NT2/D1 (cell line): ENCODE measurements at regions not wholly inside any gene's neighbourhood (a gene's known extent, or its start where the extent isn't known, plus 50 kb on each side); places are given as distances from the start of the nearest gene placed in this dataset.

Experiments used
- DNase-seq: peaks from one replicate; pipeline ENCODE4 v3.0.0-alpha.2; 2011; ENCODE audit warnings: low read depth, low spot score
- H3K27me3 ChIP-seq: 2 replicates; pipeline ENCODE4 v1.6.0; 2011; ENCODE audit warnings: mild to moderate bottlenecking; ENCODE audit not compliant: insufficient read length, insufficient read depth
- H3K36me3 ChIP-seq: 2 replicates; pipeline ENCODE4 v1.6.1; 2011; ENCODE audit warnings: mild to moderate bottlenecking, low read length, mixed read lengths; ENCODE audit not compliant: insufficient read depth, insufficient read length
- H3K4me1 ChIP-seq: 2 replicates; pipeline ENCODE4 v1.5.1; 2011; ENCODE audit not compliant: insufficient read depth, insufficient read length
- H3K4me3 ChIP-seq: 2 replicates; pipeline ENCODE4 v1.5.1; 2011; ENCODE audit warnings: low read depth; ENCODE audit not compliant: insufficient read length
- H3K9ac ChIP-seq: 2 replicates; pipeline ENCODE4 v1.6.0; 2011; ENCODE audit warnings: low read depth; ENCODE audit not compliant: insufficient read length
- H3K9me3 ChIP-seq: 2 replicates; pipeline ENCODE4 v1.5.1; 2011; ENCODE audit warnings: mild to moderate bottlenecking, low read length; ENCODE audit not compliant: insufficient read depth
- SUZ12 ChIP-seq: IDR thresholded peaks from 2 replicates; pipeline ENCODE4 v1.6.1; 2011; ENCODE audit not compliant: insufficient read length, insufficient read depth; ENCODE audit errors: extremely low read depth
- YY1 ChIP-seq: IDR thresholded peaks from 2 replicates; pipeline ENCODE4 v1.6.1; 2011; ENCODE audit not compliant: insufficient read length, insufficient read depth
- ZNF274 ChIP-seq: IDR thresholded peaks from 2 replicates; pipeline ENCODE4 v1.6.1; 2011; ENCODE audit warnings: mild to moderate bottlenecking, low read depth, low read length

- Histone ChIP-seq H3K4me1 (no peaks in the 10 kb centered on the region), H3K9ac (no peak overlapping the region), H3K4me3 (no peak overlapping the region), H3K9me3 (no peaks in the 10 kb centered on the region), H3K36me3 (no peaks in the 10 kb centered on the region), H3K27me3 (no peaks in the 10 kb centered on the region)
- no peak for DNase-seq
- TF ChIP-seq ZNF274 (no peak), YY1 (no peak), SUZ12 (no peak)
Observed at GRCh38 chr5:52657247-52657645, 130.5 kb upstream of the ITGA1 start.

GRCh38 chr5:52658246-52658645, 129.5 kb upstream of the ITGA1 start:
- DNase-seq, result no peak
- no peak overlapping the region for H3K4me3 ChIP-seq
- no peaks in the 10 kb centered on the region for H3K4me1 ChIP-seq
- no peaks in the 10 kb centered on the region for H3K27me3 ChIP-seq
- no peaks in the 10 kb centered on the region for H3K36me3 ChIP-seq
- H3K9me3 ChIP-seq, result no peaks in the 10 kb centered on the region
- TF ChIP-seq ZNF274 (no peak), YY1 (no peak), SUZ12 (no peak)
- H3K9ac ChIP-seq, result no peak overlapping the region

- Histone ChIP-seq H3K36me3 (no peaks in the 10 kb centered on the region), H3K9ac (no peak overlapping the region), H3K27me3 (no peaks in the 10 kb centered on the region), H3K4me3 (no peak overlapping the region), H3K9me3 (no peaks in the 10 kb centered on the region), H3K4me1 (no peaks in the 10 kb centered on the region)
- no peak for TF ChIP-seq SUZ12
- no peak for TF ChIP-seq YY1
- TF ChIP-seq ZNF274, result no peak
- no peak for DNase-seq
Observed at GRCh38 chr5:52660621-52661020, 127.1 kb upstream of the ITGA1 start.

GRCh38 chr5:52661903-52662595, 125.7 kb upstream of the ITGA1 start:
- Histone ChIP-seq H3K27me3 (no peaks in the 10 kb centered on the region), H3K4me3 (no peak overlapping the region), H3K9ac (no peak overlapping the region), H3K9me3 (no peaks in the 10 kb centered on the region), H3K36me3 (no peaks in the 10 kb centered on the region), H3K4me1 (no peaks in the 10 kb centered on the region)
- DNase-seq, result no peak
- TF ChIP-seq ZNF274 (no peak), SUZ12 (no peak), YY1 (no peak)

GRCh38 chr5:52665559-52665958, 122.2 kb upstream of the ITGA1 start:
- H3K4me1 ChIP-seq, result no peaks in the 10 kb centered on the region
- H3K9ac ChIP-seq, result no peak overlapping the region
- H3K4me3 ChIP-seq, result no peak overlapping the region
- H3K36me3 ChIP-seq, result no peaks in the 10 kb centered on the region
- no peaks in the 10 kb centered on the region for H3K27me3 ChIP-seq
- no peak for TF ChIP-seq ZNF274
- no peak for DNase-seq
- no peaks in the 10 kb centered on the region for H3K9me3 ChIP-seq

GRCh38 chr5:52668139-52668538, 119.6 kb upstream of the ITGA1 start:
- TF ChIP-seq ZNF274 (no peak), YY1 (no peak), SUZ12 (no peak)
- Histone ChIP-seq H3K4me3 (no peak overlapping the region), H3K4me1 (no peaks in the 10 kb centered on the region), H3K9me3 (no peaks in the 10 kb centered on the region), H3K36me3 (no peaks in the 10 kb centered on the region), H3K9ac (no peak overlapping the region), H3K27me3 (no peaks in the 10 kb centered on the region)
- no peak for DNase-seq

GRCh38 chr5:52668544-52669185, 119.1 kb upstream of the ITGA1 start:
- no peak for DNase-seq
- Histone ChIP-seq H3K4me3 (no peak overlapping the region), H3K4me1 (no peaks in the 10 kb centered on the region), H3K36me3 (no peaks in the 10 kb centered on the region), H3K9ac (no peak overlapping the region), H3K27me3 (no peaks in the 10 kb centered on the region), H3K9me3 (no peaks in the 10 kb centered on the region)
- TF ChIP-seq SUZ12 (no peak), ZNF274 (no peak), YY1 (no peak)
